ENCODE measurements at regions not wholly inside any gene's neighbourhood (a gene's known extent, or its start where the extent isn't known, plus 50 kb on each side); places are given as distances from the start of the nearest gene placed in this dataset.

- H3K4me3 ChIP-seq (ENCODE audit: low read depth, low read length): no peak overlapping the region
- no peak overlapping the region for H3K27ac ChIP-seq (ENCODE audit: low read depth, low read length)
- no peak overlapping the region for H3K9ac ChIP-seq (ENCODE audit: low read depth, low read length)
- peaks cover 8% of the 10 kb centered on the region; the same call in 1 of the 2 replicates for H3K9me3 ChIP-seq (ENCODE audit: control insufficient read depth, insufficient read depth, low read length)
- H3K27me3 ChIP-seq (ENCODE audit: control insufficient read depth, insufficient read depth, low read length): peaks cover 47% of the 10 kb centered on the region
- H3K36me3 ChIP-seq (ENCODE audit: control insufficient read depth, insufficient read depth, low read length): no peaks in the 10 kb centered on the region
- peaks cover 10% of the 10 kb centered on the region; the same call in 1 of the 2 replicates for H3K4me1 ChIP-seq (ENCODE audit: control insufficient read depth, insufficient read depth, low read length)
Measured at GRCh38 chr16:54431997-54432896, 145.7 kb upstream of the IRX3 start.

- Histone ChIP-seq H3K4me3 (ENCODE audit: low read depth, low read length) (no peak overlapping the region), H3K36me3 (ENCODE audit: control insufficient read depth, insufficient read depth, low read length) (no peaks in the 10 kb centered on the region), H3K9me3 (ENCODE audit: control insufficient read depth, insufficient read depth, low read length) (peaks cover 8% of the 10 kb centered on the region; the same call in 1 of the 2 replicates), H3K27ac (ENCODE audit: low read depth, low read length) (no peak overlapping the region), H3K4me1 (ENCODE audit: control insufficient read depth, insufficient read depth, low read length) (peaks cover 10% of the 10 kb centered on the region; the same call in 1 of the 2 replicates), H3K27me3 (ENCODE audit: control insufficient read depth, insufficient read depth, low read length) (peaks cover 47% of the 10 kb centered on the region), H3K9ac (ENCODE audit: low read depth, low read length) (no peak overlapping the region)
Measured at GRCh38 chr16:54431041-54431996, 144.7 kb upstream of the IRX3 start.

GRCh38 chr16:54430491-54431030, 144.0 kb upstream of the IRX3 start:
- H3K4me3 ChIP-seq (ENCODE audit: low read depth, low read length): no peak overlapping the region

GRCh38 chr16:54429029-54429428, 142.4 kb upstream of the IRX3 start:
- peaks cover 47% of the 10 kb centered on the region for H3K27me3 ChIP-seq (ENCODE audit: control insufficient read depth, insufficient read depth, low read length)
- H3K27ac ChIP-seq (ENCODE audit: low read depth, low read length): no peak overlapping the region
- H3K36me3 ChIP-seq (ENCODE audit: control insufficient read depth, insufficient read depth, low read length): no peaks in the 10 kb centered on the region
- no peak overlapping the region for H3K4me3 ChIP-seq (ENCODE audit: low read depth, low read length)
- H3K9me3 ChIP-seq (ENCODE audit: control insufficient read depth, insufficient read depth, low read length): peaks cover 8% of the 10 kb centered on the region; the same call in 1 of the 2 replicates
- peaks cover 10% of the 10 kb centered on the region; the same call in 1 of the 2 replicates for H3K4me1 ChIP-seq (ENCODE audit: control insufficient read depth, insufficient read depth, low read length)
- no peak overlapping the region for H3K9ac ChIP-seq (ENCODE audit: low read depth, low read length)

More at GRCh38 chr16:54430491-54431030, 144.0 kb upstream of the IRX3 start:
- H3K9ac ChIP-seq (ENCODE audit: low read depth, low read length): no peak overlapping the region
- H3K9me3 ChIP-seq (ENCODE audit: control insufficient read depth, insufficient read depth, low read length): peaks cover 8% of the 10 kb centered on the region; the same call in 1 of the 2 replicates
- peaks cover 47% of the 10 kb centered on the region for H3K27me3 ChIP-seq (ENCODE audit: control insufficient read depth, insufficient read depth, low read length)
- peaks cover 10% of the 10 kb centered on the region; the same call in 1 of the 2 replicates for H3K4me1 ChIP-seq (ENCODE audit: control insufficient read depth, insufficient read depth, low read length)
- no peaks in the 10 kb centered on the region for H3K36me3 ChIP-seq (ENCODE audit: control insufficient read depth, insufficient read depth, low read length)
- H3K27ac ChIP-seq (ENCODE audit: low read depth, low read length): no peak overlapping the region

GRCh38 chr16:54426553-54426849, 139.9 kb upstream of the IRX3 start:
- Histone ChIP-seq H3K4me3 (ENCODE audit: low read depth, low read length) (no peak overlapping the region), H3K36me3 (ENCODE audit: control insufficient read depth, insufficient read depth, low read length) (no peaks in the 10 kb centered on the region), H3K27ac (ENCODE audit: low read depth, low read length) (no peak overlapping the region), H3K27me3 (ENCODE audit: control insufficient read depth, insufficient read depth, low read length) (peaks cover 39% of the 10 kb centered on the region), H3K9ac (ENCODE audit: low read depth, low read length) (no peak overlapping the region), H3K4me1 (ENCODE audit: control insufficient read depth, insufficient read depth, low read length) (peaks cover 10% of the 10 kb centered on the region; the same call in 1 of the 2 replicates), H3K9me3 (ENCODE audit: control insufficient read depth, insufficient read depth, low read length) (peaks cover 8% of the 10 kb centered on the region; the same call in 1 of the 2 replicates)

- H3K36me3 ChIP-seq (ENCODE audit: control insufficient read depth, insufficient read depth, low read length): no peaks in the 10 kb centered on the region
- H3K27ac ChIP-seq (ENCODE audit: low read depth, low read length): no peak overlapping the region
- no peak overlapping the region for H3K4me3 ChIP-seq (ENCODE audit: low read depth, low read length)
- H3K4me1 ChIP-seq (ENCODE audit: control insufficient read depth, insufficient read depth, low read length): peaks cover 8% of the 10 kb centered on the region; the same call in 1 of the 2 replicates
- peaks cover 8% of the 10 kb centered on the region; the same call in 1 of the 2 replicates for H3K9me3 ChIP-seq (ENCODE audit: control insufficient read depth, insufficient read depth, low read length)
- H3K9ac ChIP-seq (ENCODE audit: low read depth, low read length): no peak overlapping the region
- peaks cover 33% of the 10 kb centered on the region for H3K27me3 ChIP-seq (ENCODE audit: control insufficient read depth, insufficient read depth, low read length)
Measured at GRCh38 chr16:54425681-54426552, 139.3 kb upstream of the IRX3 start.

GRCh38 chr16:54425068-54425467, 138.5 kb upstream of the IRX3 start:
- Histone ChIP-seq H3K4me1 (ENCODE audit: control insufficient read depth, insufficient read depth, low read length) (0 out of 2 replicates have a peak, but pooled peaks cover 1% of the 10 kb centered on the region), H3K36me3 (ENCODE audit: control insufficient read depth, insufficient read depth, low read length) (no peaks in the 10 kb centered on the region)

GRCh38 chr16:54424043-54424451, 137.5 kb upstream of the IRX3 start:
- Histone ChIP-seq H3K36me3 (ENCODE audit: control insufficient read depth, insufficient read depth, low read length) (no peaks in the 10 kb centered on the region), H3K9me3 (ENCODE audit: control insufficient read depth, insufficient read depth, low read length) (no peaks in the 10 kb centered on the region), H3K27ac (ENCODE audit: low read depth, low read length) (no peak overlapping the region), H3K4me3 (ENCODE audit: low read depth, low read length) (no peak overlapping the region), H3K27me3 (ENCODE audit: control insufficient read depth, insufficient read depth, low read length) (peaks cover 17% of the 10 kb centered on the region), H3K9ac (ENCODE audit: low read depth, low read length) (no peak overlapping the region), H3K4me1 (ENCODE audit: control insufficient read depth, insufficient read depth, low read length) (no peaks in the 10 kb centered on the region)

More at GRCh38 chr16:54425068-54425467, 138.5 kb upstream of the IRX3 start:
- no peak overlapping the region for H3K9ac ChIP-seq (ENCODE audit: low read depth, low read length)
- no peak overlapping the region for H3K27ac ChIP-seq (ENCODE audit: low read depth, low read length)
- peaks cover 27% of the 10 kb centered on the region for H3K27me3 ChIP-seq (ENCODE audit: control insufficient read depth, insufficient read depth, low read length)
- peaks cover 8% of the 10 kb centered on the region; the same call in 1 of the 2 replicates for H3K9me3 ChIP-seq (ENCODE audit: control insufficient read depth, insufficient read depth, low read length)
- no peak overlapping the region for H3K4me3 ChIP-seq (ENCODE audit: low read depth, low read length)

- no peak overlapping the region for H3K9ac ChIP-seq (ENCODE audit: low read depth, low read length)
- H3K36me3 ChIP-seq (ENCODE audit: control insufficient read depth, insufficient read depth, low read length): no peaks in the 10 kb centered on the region
- no peak overlapping the region for H3K4me3 ChIP-seq (ENCODE audit: low read depth, low read length)
- no peak overlapping the region for H3K27ac ChIP-seq (ENCODE audit: low read depth, low read length)
- H3K4me1 ChIP-seq (ENCODE audit: control insufficient read depth, insufficient read depth, low read length): no peaks in the 10 kb centered on the region
- H3K27me3 ChIP-seq (ENCODE audit: control insufficient read depth, insufficient read depth, low read length): peaks cover 4% of the 10 kb centered on the region; the same call in 1 of the 2 replicates
- no peaks in the 10 kb centered on the region for H3K9me3 ChIP-seq (ENCODE audit: control insufficient read depth, insufficient read depth, low read length)
Measured at GRCh38 chr16:54422569-54422978, 136.0 kb upstream of the IRX3 start.

- Histone ChIP-seq H3K4me3 (ENCODE audit: low read depth, low read length) (no peak overlapping the region), H3K27me3 (ENCODE audit: control insufficient read depth, insufficient read depth, low read length) (no peaks in the 10 kb centered on the region), H3K27ac (ENCODE audit: low read depth, low read length) (no peak overlapping the region), H3K36me3 (ENCODE audit: control insufficient read depth, insufficient read depth, low read length) (no peaks in the 10 kb centered on the region), H3K4me1 (ENCODE audit: control insufficient read depth, insufficient read depth, low read length) (no peaks in the 10 kb centered on the region), H3K9me3 (ENCODE audit: control insufficient read depth, insufficient read depth, low read length) (no peaks in the 10 kb centered on the region), H3K9ac (ENCODE audit: low read depth, low read length) (no peak overlapping the region)
Measured at GRCh38 chr16:54422159-54422558, 135.6 kb upstream of the IRX3 start.

All from HUES48 (cell line).